ENCODE measurements at regions not wholly inside any gene's neighbourhood (a gene's known extent, or its start where the extent isn't known, plus 50 kb on each side); places are given as distances from the start of the nearest gene placed in this dataset.

- TF ChIP-seq TAF1 (IDR thresholded peaks at IDR 0.05; ENCODE audit: borderline replicate concordance, insufficient read depth, low read length) (no peak), SIN3A (IDR thresholded peaks at IDR 0.05; ENCODE audit: borderline replicate concordance, insufficient read depth, low read length) (no peak), POLR2AphosphoS5 (IDR thresholded peaks at IDR 0.05; ENCODE audit: low read depth, low read length) (no peak), REST (IDR thresholded peaks at IDR 0.05; ENCODE audit: insufficient read depth in 1 of 2, low read depth in 2 of 2, low read length in 2 of 2) (no peak), FOXP2 (optimal IDR thresholded peaks at IDR 0.05; ENCODE audit: borderline replicate concordance, extremely low read depth, extremely low read length, insufficient read depth) (no peak)
These were observed 118.9 kb downstream of the AKR1D1 start for GRCh38 chr7:138195151-138195571.
